Mucosa of descending colon (tissue), 3 donors: ENCODE measurements at regions not wholly inside any gene's neighbourhood (a gene's known extent, or its start where the extent isn't known, plus 50 kb on each side); places are given as distances from the start of the nearest gene placed in this dataset.

ENCODE experiments used
- ATAC-seq: fragments of 200-7000 bp; cut with Tn5 transposase; one replicate; pipeline ENCODE4 v1.9.1; 2020; ENCODE audit warnings: mild to moderate bottlenecking, moderate library complexity
- DNase-seq, 3 donors: peaks; one replicate each; pipeline ENCODE4 v3.0.0-alpha.2; 2020
- H3K36me3 ChIP-seq: fragments of 200-600 bp; one replicate; pipeline ENCODE4 v1.8.0; 2021; ENCODE audit warnings: low read depth, mild to moderate bottlenecking
- H3K4me1 ChIP-seq: fragments of 200-600 bp; one replicate; pipeline ENCODE4 v1.8.0; 2021; ENCODE audit warnings: low read depth, mild to moderate bottlenecking
- H3K4me3 ChIP-seq: fragments of 200-600 bp; one replicate; pipeline ENCODE4 v1.8.0; 2021; ENCODE audit warnings: mild to moderate bottlenecking
- H3K9me3 ChIP-seq: fragments of 200-600 bp; one replicate; pipeline ENCODE4 v1.8.0; 2021; ENCODE audit warnings: mild to moderate bottlenecking
- CTCF ChIP-seq: fragments of 200-600 bp; IDR thresholded peaks from one replicate; pipeline ENCODE4 v1.8.0; 2022; ENCODE audit warnings: antibody characterized with exemption, mild to moderate bottlenecking
- intact Hi-C, 2 donors: fragments of 100-400 bp; cut with DNase I in 1 of 2; cut with micrococcal nuclease in 1 of 2; formaldehyde crosslinking; loops; one replicate each; pipeline versions ENCODE4 v1.11.0 to v1.11.1; 2022; cut with DNase I, micrococcal nuclease
- donor health status: DM: no; HTN: no; CAD: no; lungs with moderate emphysema.
- donor health status: DM: no; HTN: no; CAD: no.
- donor health status: DM: no; HTN: yes; CAD: no.

DNA sequence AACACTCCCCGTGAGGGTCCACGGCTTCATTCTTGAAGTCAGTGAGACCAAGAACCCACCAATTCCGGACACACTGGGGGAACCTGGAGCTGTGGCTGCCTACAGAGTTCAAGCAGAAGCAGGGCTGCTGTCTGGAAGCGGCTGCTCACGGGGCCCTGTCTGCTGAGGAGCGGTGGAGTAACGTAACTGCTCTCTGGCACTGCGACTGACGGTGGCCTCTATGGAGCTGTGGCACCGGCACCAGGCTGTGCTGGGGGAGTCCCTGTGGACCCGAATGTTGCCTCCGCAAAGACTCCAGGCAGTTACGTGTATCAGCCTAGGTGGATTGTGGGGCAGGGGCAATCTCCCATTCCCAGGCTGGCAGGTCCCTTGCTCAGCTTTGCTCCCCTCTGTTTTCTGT lies 703.3 kb upstream of the FRG1 start:
- no peaks in the 10 kb centered on the region for H3K4me1 ChIP-seq
- no peak overlapping the region for H3K4me3 ChIP-seq
- DNase-seq (no peak), ATAC-seq (no peak)
- intact Hi-C loops = no loop called here
- no peak for TF ChIP-seq CTCF
- H3K9me3 ChIP-seq = peaks cover 19% of the 10 kb centered on the region
- H3K36me3 ChIP-seq = no peaks in the 10 kb centered on the region

DNA sequence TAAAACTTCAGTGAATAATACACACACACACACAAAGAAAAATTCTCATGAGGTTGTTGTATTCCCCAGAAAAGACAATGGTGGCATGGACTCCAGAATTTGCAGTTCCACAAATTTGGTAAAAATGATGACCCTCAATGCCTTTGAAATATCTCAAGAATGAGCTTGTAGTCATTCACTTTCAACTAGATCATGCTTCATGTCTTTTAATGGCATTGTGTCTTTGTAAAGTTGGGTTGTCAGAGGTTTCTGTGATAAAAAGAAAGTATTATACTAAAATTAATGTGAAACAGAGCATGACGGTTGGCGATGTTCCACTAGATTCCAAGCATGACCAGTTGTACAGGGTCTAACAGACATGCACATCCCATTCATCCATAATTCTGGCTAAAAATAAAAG lies 685.0 kb upstream of the FRG1 start:
- Histone ChIP-seq H3K4me3 (no peak overlapping the region), H3K9me3 (peaks cover 9% of the 10 kb centered on the region), H3K4me1 (no peaks in the 10 kb centered on the region), H3K36me3 (no peaks in the 10 kb centered on the region)
- intact Hi-C loops = no loop called here
- no peak for ATAC-seq
- no peak for TF ChIP-seq CTCF
- no peak for DNase-seq

- H3K9me3 ChIP-seq = peaks cover 25% of the 10 kb centered on the region
- DNase-seq (no peak), ATAC-seq (no peak)
- no peak for TF ChIP-seq CTCF
- no peak overlapping the region for H3K4me3 ChIP-seq
- no peaks in the 10 kb centered on the region for H3K36me3 ChIP-seq
- H3K4me1 ChIP-seq = no peaks in the 10 kb centered on the region
- intact Hi-C loops = no loop called here
Measured at GRCh38 chr4:189261475-189261874, 679.2 kb upstream of the FRG1 start.

- no peaks in the 10 kb centered on the region for H3K4me1 ChIP-seq
- intact Hi-C loops = no loop called here
- ATAC-seq (no peak), DNase-seq (no peak)
- no peak overlapping the region for H3K4me3 ChIP-seq
- no peak for TF ChIP-seq CTCF
- H3K36me3 ChIP-seq = no peaks in the 10 kb centered on the region
- peaks cover 29% of the 10 kb centered on the region for H3K9me3 ChIP-seq
Measured at GRCh38 chr4:189265515-189265914, 675.2 kb upstream of the FRG1 start.

DNA sequence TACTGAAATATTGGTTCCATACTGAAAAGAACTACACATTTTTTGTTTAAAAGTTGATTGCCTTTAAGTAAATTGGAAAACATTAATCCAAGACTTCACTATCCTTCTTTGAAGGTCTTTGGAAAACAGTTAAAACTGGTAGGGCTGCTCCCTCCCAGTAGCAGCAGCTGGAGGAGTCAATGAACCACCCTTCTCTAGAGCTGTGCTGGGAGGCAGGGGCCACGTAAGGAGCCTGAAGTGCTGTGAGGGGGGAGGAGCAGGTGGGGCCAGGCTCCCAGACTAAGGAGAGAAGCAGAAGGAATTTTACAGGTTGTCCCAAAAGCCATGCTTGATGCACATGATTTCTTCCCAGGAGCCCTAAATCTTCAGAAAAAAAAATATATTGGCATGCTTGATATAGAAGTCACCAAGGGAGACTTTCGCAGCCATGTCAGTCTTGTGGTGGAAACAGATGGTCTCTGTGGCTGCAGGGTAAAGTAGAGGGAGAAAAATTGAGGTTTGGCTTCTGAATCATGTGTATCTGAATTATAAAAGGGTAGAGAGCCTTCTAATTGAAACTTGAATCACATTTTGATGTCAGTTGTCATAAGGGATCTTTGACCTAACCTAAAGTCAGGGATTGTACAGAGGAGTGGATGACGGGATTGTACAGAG lies 673.2 kb upstream of the FRG1 start:
- intact Hi-C loops = no loop called here
- DNase-seq = no peak
- Histone ChIP-seq H3K9me3 (peaks cover 15% of the 10 kb centered on the region), H3K4me1 (no peaks in the 10 kb centered on the region), H3K4me3 (no peak overlapping the region), H3K36me3 (no peaks in the 10 kb centered on the region)
- no peak for ATAC-seq
- TF ChIP-seq CTCF = no peak
